ENCODE measurements at regions not wholly inside any gene's neighbourhood (a gene's known extent, or its start where the extent isn't known, plus 50 kb on each side); places are given as distances from the start of the nearest gene placed in this dataset.

GRCh38 chr4:15240764-15241163 lies 187.1 kb upstream of the C1QTNF7 start:
- H3K4me3 ChIP-seq (ENCODE audit: low read depth, low read length): no peak overlapping the region
- no peaks in the 10 kb centered on the region; the same call in 1 of the 2 replicates for H3K4me1 ChIP-seq
- DNase-seq: no peak
- no peaks in the 10 kb centered on the region for H3K27me3 ChIP-seq
- H3K36me3 ChIP-seq: no peaks in the 10 kb centered on the region
- TF ChIP-seq CTCF (IDR thresholded peaks at IDR 0.05; ENCODE audit: low read depth, low read length): no peak
- no peaks in the 10 kb centered on the region for H3K9me3 ChIP-seq

- H3K4me3 ChIP-seq (ENCODE audit: low read depth, low read length): no peak overlapping the region
- H3K4me1 ChIP-seq: no peaks in the 10 kb centered on the region; the same call in 1 of the 2 replicates
- TF ChIP-seq CTCF (IDR thresholded peaks at IDR 0.05; ENCODE audit: low read depth, low read length): no peak
- no peak for DNase-seq
- H3K9me3 ChIP-seq: no peaks in the 10 kb centered on the region
- no peaks in the 10 kb centered on the region for H3K36me3 ChIP-seq
- H3K27me3 ChIP-seq: no peaks in the 10 kb centered on the region
These were observed 185.8 kb upstream of the C1QTNF7 start for GRCh38 chr4:15242021-15242420.

GRCh38 chr4:15244354-15244753 lies 183.5 kb upstream of the C1QTNF7 start:
- Histone ChIP-seq H3K9me3 (no peaks in the 10 kb centered on the region), H3K36me3 (no peaks in the 10 kb centered on the region), H3K27me3 (no peaks in the 10 kb centered on the region), H3K4me1 (no peaks in the 10 kb centered on the region; the same call in 1 of the 2 replicates), H3K4me3 (ENCODE audit: low read depth, low read length) (no peak overlapping the region)
- no peak for TF ChIP-seq CTCF (IDR thresholded peaks at IDR 0.05; ENCODE audit: low read depth, low read length)
- DNase-seq: no peak

- DNase-seq: no peak
- H3K27me3 ChIP-seq: no peaks in the 10 kb centered on the region
- no peaks in the 10 kb centered on the region for H3K9me3 ChIP-seq
- no peak for TF ChIP-seq CTCF (IDR thresholded peaks at IDR 0.05; ENCODE audit: low read depth, low read length)
- no peaks in the 10 kb centered on the region; the same call in 1 of the 2 replicates for H3K4me1 ChIP-seq
- no peaks in the 10 kb centered on the region for H3K36me3 ChIP-seq
- no peak overlapping the region for H3K4me3 ChIP-seq (ENCODE audit: low read depth, low read length)
These were observed 182.8 kb upstream of the C1QTNF7 start for GRCh38 chr4:15245006-15245530.

GRCh38 chr4:15250021-15250441 lies 177.8 kb upstream of the C1QTNF7 start:
- no peaks in the 10 kb centered on the region for H3K36me3 ChIP-seq
- H3K4me1 ChIP-seq: no peaks in the 10 kb centered on the region; the same call in 1 of the 2 replicates
- no peak for TF ChIP-seq CTCF (IDR thresholded peaks at IDR 0.05; ENCODE audit: low read depth, low read length)
- no peaks in the 10 kb centered on the region; the same call in 1 of the 2 replicates for H3K27me3 ChIP-seq
- DNase-seq: no peak
- no peak overlapping the region for H3K4me3 ChIP-seq (ENCODE audit: low read depth, low read length)
- no peaks in the 10 kb centered on the region for H3K9me3 ChIP-seq

DNA sequence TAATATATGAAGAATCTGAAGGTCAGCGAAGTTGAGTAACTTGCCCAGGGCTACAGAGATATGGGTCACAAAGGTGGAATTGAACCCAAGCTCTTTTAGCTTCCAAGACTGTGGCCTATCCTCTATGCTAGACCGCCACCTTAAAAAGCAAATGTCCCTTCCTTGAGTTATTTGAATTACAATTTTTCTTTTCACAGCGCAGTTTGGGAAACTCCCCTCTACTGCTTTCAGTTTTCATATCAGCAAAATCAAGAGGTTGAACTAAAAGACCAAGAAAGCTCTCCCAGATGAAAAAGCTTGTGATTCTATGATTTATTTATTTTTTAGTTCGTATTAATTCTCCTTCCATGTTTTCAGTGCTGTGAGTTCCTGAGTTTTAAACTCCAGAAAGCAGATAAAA lies 174.5 kb upstream of the C1QTNF7 start:
- no peak for DNase-seq
- Histone ChIP-seq H3K4me3 (ENCODE audit: low read depth, low read length) (no peak overlapping the region), H3K36me3 (no peaks in the 10 kb centered on the region), H3K9me3 (no peaks in the 10 kb centered on the region), H3K27me3 (no peaks in the 10 kb centered on the region; the same call in 1 of the 2 replicates), H3K4me1 (no peaks in the 10 kb centered on the region)
- TF ChIP-seq CTCF (IDR thresholded peaks at IDR 0.05; ENCODE audit: low read depth, low read length): no peak
